ENCODE measurements at regions not wholly inside any gene's neighbourhood (a gene's known extent, or its start where the extent isn't known, plus 50 kb on each side); places are given as distances from the start of the nearest gene placed in this dataset.
A peak's percentile ranks its signal among the peaks of the same experiment; 100 is the strongest.
"Not testable (repeated sequence)": the region's sequence is repeated elsewhere in the genome, so short reads cannot be mapped to it uniquely, and the experiment has no call there.

- Mint-ChIP-seq H3K4me3 (ENCODE audit: unreplicated experiment) (no peak overlapping the region), H3K36me3 (ENCODE audit: insufficient read depth, unreplicated experiment) (no peaks in the 10 kb centered on the region), H3K27me3 (ENCODE audit: insufficient read depth, unreplicated experiment) (peaks cover 22% of the 10 kb centered on the region), H3K9me3 (ENCODE audit: unreplicated experiment) (no peaks in the 10 kb centered on the region), H3K4me1 (ENCODE audit: insufficient read depth, unreplicated experiment) (peaks cover 5% of the 10 kb centered on the region), H3K27ac (ENCODE audit: low read depth, unreplicated experiment) (peak overlapping the region; percentile 20)
- CTCF ChIA-PET, result interaction anchor here (0.7 to 6.1 kb wide), 11 partner anchors 8 to 188 kb away, joined by 3 to 38 read pairs (median 4); no protein-coding TSS in a partner anchor
- no peak for DNase-seq (ENCODE audit: unreplicated experiment)
- POLR2A ChIA-PET, result interaction anchor here (0.6 to 1.4 kb wide), 5 partner anchors 10 to 169 kb away, joined by 3 to 9 read pairs (median 3); no protein-coding TSS in a partner anchor
- intact Hi-C loops (cut with micrococcal nuclease), result no loop called here
- BruUV-seq (replicated peaks), result no TSS peak
- TF ChIP-seq CTCF (IDR thresholded peaks at IDR 0.05; ENCODE audit: unreplicated experiment), result no peak
Measured at GRCh38 chr5:135739383-135739981, 95.0 kb upstream of the SLC25A48 start.

- Mint-ChIP-seq H3K4me1 (ENCODE audit: insufficient read depth, unreplicated experiment) (peaks cover 5% of the 10 kb centered on the region), H3K36me3 (ENCODE audit: insufficient read depth, unreplicated experiment) (no peaks in the 10 kb centered on the region), H3K4me3 (ENCODE audit: unreplicated experiment) (no peak overlapping the region), H3K27ac (ENCODE audit: low read depth, unreplicated experiment) (no peak overlapping the region), H3K27me3 (ENCODE audit: insufficient read depth, unreplicated experiment) (peaks cover 22% of the 10 kb centered on the region), H3K9me3 (ENCODE audit: unreplicated experiment) (no peaks in the 10 kb centered on the region)
- ChIA-PET CTCF (interaction anchor here (1.0 to 6.1 kb wide), 5 partner anchors 9 to 185 kb away, joined by 3 to 38 read pairs (median 6); no protein-coding TSS in a partner anchor), POLR2A (no interaction called here)
- intact Hi-C loops (cut with micrococcal nuclease), result no loop called here
- no peak for TF ChIP-seq CTCF (IDR thresholded peaks at IDR 0.05; ENCODE audit: unreplicated experiment)
- BruUV-seq (replicated peaks), result no TSS peak
- no peak for DNase-seq (ENCODE audit: unreplicated experiment)
Measured at GRCh38 chr5:135738564-135738875, 95.9 kb upstream of the SLC25A48 start.

GRCh38 chr5:135737701-135738563 is 96.5 kb upstream of the SLC25A48 start:
- TF ChIP-seq CTCF (IDR thresholded peaks at IDR 0.05; ENCODE audit: unreplicated experiment), result no peak
- H3K4me1 Mint-ChIP-seq (ENCODE audit: insufficient read depth, unreplicated experiment), result peaks cover 5% of the 10 kb centered on the region
- H3K27ac Mint-ChIP-seq (ENCODE audit: low read depth, unreplicated experiment), result no peak overlapping the region
- BruUV-seq (replicated peaks), result no TSS peak
- no peaks in the 10 kb centered on the region for H3K36me3 Mint-ChIP-seq (ENCODE audit: insufficient read depth, unreplicated experiment)
- POLR2A ChIA-PET, result no interaction called here
- H3K4me3 Mint-ChIP-seq (ENCODE audit: unreplicated experiment), result no peak overlapping the region
- intact Hi-C loops (cut with micrococcal nuclease), result no loop called here
- peaks cover 22% of the 10 kb centered on the region for H3K27me3 Mint-ChIP-seq (ENCODE audit: insufficient read depth, unreplicated experiment)
- CTCF ChIA-PET, result interaction anchor here (0.6 to 6.1 kb wide), 10 partner anchors 8 to 272 kb away, joined by 3 to 38 read pairs (median 4); no protein-coding TSS in a partner anchor
- DNase-seq (ENCODE audit: unreplicated experiment), result no peak
- H3K9me3 Mint-ChIP-seq (ENCODE audit: unreplicated experiment), result no peaks in the 10 kb centered on the region

GRCh38 chr5:135736952-135737351 is 97.5 kb upstream of the SLC25A48 start:
- H3K27ac Mint-ChIP-seq (ENCODE audit: low read depth, unreplicated experiment); H3K4me1 Mint-ChIP-seq (ENCODE audit: insufficient read depth, unreplicated experiment); BruUV-seq (replicated peaks); H3K36me3 Mint-ChIP-seq (ENCODE audit: insufficient read depth, unreplicated experiment); H3K4me3 Mint-ChIP-seq (ENCODE audit: unreplicated experiment); DNase-seq (ENCODE audit: unreplicated experiment); POLR2A ChIA-PET; intact Hi-C loops (cut with micrococcal nuclease); H3K9me3 Mint-ChIP-seq (ENCODE audit: unreplicated experiment): not testable (repeated sequence)
- CTCF ChIA-PET, result interaction anchor here (1.0 to 6.1 kb wide), 4 partner anchors 7 to 271 kb away, joined by 3 to 38 read pairs (median 19); no protein-coding TSS in a partner anchor
- peaks cover 22% of the 10 kb centered on the region for H3K27me3 Mint-ChIP-seq (ENCODE audit: insufficient read depth, unreplicated experiment)
